MCF 10A (cell line): ENCODE measurements at regions not wholly inside any gene's neighbourhood (a gene's known extent, or its start where the extent isn't known, plus 50 kb on each side); places are given as distances from the start of the nearest gene placed in this dataset.

Experiments
- BruUV-seq: library from RNA; stranded (reverse); fragments of 400-500 nt; replicated peaks from 2 replicates; lab custom pipeline; 2021; lab: Mats Ljungman, UMichigan
- CTCF ChIA-PET: fragments of 300-600 bp; sonication (Branson Sonifier 250); formaldehyde crosslinking; extraction: SDS; loops from one replicate; lab custom pipeline; 2021; ENCODE audit warnings: antibody characterized with exemption, inconsistent platforms; lab: Yijun Ruan, JAX
- POLR2A ChIA-PET: fragments of 300-600, 350-650 bp; sonication (Branson Sonifier 250); formaldehyde crosslinking; extraction: SDS; loops from one replicate; lab custom pipeline; 2020; ENCODE audit warnings: antibody characterized with exemption, inconsistent platforms; lab: Yijun Ruan, JAX
- DNase-seq: peaks from one replicate; pipeline ENCODE4 v3.0.0-alpha.2; 2018; ENCODE audit not compliant: unreplicated experiment
- H3K27ac Mint-ChIP-seq: one replicate; pipeline ENCODE4 v1.8.0; 2022; ENCODE audit warnings: mild to moderate bottlenecking, low read depth, mixed read lengths; ENCODE audit not compliant: unreplicated experiment
- H3K27me3 Mint-ChIP-seq: one replicate; pipeline ENCODE4 v1.8.0; 2022; ENCODE audit warnings: mixed read lengths; ENCODE audit not compliant: insufficient read depth, unreplicated experiment
- H3K36me3 Mint-ChIP-seq: one replicate; pipeline ENCODE4 v1.8.0; 2022; ENCODE audit warnings: mild to moderate bottlenecking, moderate library complexity, mixed read lengths; ENCODE audit not compliant: insufficient read depth, unreplicated experiment
- H3K4me1 Mint-ChIP-seq: one replicate; pipeline ENCODE4 v1.8.0; 2022; ENCODE audit warnings: mixed read lengths; ENCODE audit not compliant: insufficient read depth, unreplicated experiment
- H3K4me3 Mint-ChIP-seq: one replicate; pipeline ENCODE4 v1.8.0; 2022; ENCODE audit warnings: mild to moderate bottlenecking, moderate library complexity, mixed read lengths; ENCODE audit not compliant: unreplicated experiment
- H3K9me3 Mint-ChIP-seq: one replicate; pipeline ENCODE4 v1.8.0; 2022; ENCODE audit warnings: mixed read lengths; ENCODE audit not compliant: unreplicated experiment
- intact Hi-C: fragments of 100-400 bp; cut with micrococcal nuclease; formaldehyde crosslinking; loops from 2 replicates; pipeline ENCODE4 v1.14.1; 2022
- TF ChIP-seq, protein P1 (sequence below): fragments of 200-600 bp; IDR thresholded peaks from one replicate; pipeline ENCODE4 v1.8.0; 2022; ENCODE audit warnings: antibody characterized with exemption, mild to moderate bottlenecking; ENCODE audit not compliant: unreplicated experiment

DNA sequence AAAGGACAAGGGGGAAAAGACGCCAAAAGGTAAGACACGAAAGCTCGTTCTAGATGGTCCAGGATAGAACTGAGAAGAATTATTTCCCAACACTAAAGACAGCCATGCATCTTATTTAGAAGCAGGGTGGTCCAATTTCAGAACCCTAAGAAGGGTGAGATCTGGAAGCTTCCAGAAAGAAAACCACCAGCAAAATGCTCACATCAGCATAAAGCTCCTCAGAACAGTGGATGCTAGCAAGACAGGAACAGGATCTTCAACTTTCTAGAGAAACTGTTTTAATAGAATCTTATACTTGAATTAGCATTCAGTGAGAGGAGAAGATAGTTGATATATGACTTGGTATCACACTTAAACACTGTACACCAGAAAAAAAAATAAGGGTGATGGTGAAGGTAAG, 101.5 kb downstream of the ZFP64 start:
- POLR2A ChIA-PET: no interaction called here
- intact Hi-C loops: no loop called here
- CTCF ChIA-PET: interaction anchor here (0.7 to 2.8 kb wide), 8 partner anchors 9 to 1103 kb away, joined by 3 to 10 read pairs (median 3); no protein-coding TSS in a partner anchor
- no peak for DNase-seq
- no peak overlapping the region for H3K27ac Mint-ChIP-seq
- peaks cover 8% of the 10 kb centered on the region for H3K9me3 Mint-ChIP-seq
- no TSS peak for BruUV-seq
- TF ChIP-seq, protein P1, sequence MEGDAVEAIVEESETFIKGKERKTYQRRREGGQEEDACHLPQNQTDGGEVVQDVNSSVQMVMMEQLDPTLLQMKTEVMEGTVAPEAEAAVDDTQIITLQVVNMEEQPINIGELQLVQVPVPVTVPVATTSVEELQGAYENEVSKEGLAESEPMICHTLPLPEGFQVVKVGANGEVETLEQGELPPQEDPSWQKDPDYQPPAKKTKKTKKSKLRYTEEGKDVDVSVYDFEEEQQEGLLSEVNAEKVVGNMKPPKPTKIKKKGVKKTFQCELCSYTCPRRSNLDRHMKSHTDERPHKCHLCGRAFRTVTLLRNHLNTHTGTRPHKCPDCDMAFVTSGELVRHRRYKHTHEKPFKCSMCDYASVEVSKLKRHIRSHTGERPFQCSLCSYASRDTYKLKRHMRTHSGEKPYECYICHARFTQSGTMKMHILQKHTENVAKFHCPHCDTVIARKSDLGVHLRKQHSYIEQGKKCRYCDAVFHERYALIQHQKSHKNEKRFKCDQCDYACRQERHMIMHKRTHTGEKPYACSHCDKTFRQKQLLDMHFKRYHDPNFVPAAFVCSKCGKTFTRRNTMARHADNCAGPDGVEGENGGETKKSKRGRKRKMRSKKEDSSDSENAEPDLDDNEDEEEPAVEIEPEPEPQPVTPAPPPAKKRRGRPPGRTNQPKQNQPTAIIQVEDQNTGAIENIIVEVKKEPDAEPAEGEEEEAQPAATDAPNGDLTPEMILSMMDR: no peak
- H3K4me3 Mint-ChIP-seq: no peak overlapping the region
- H3K27me3 Mint-ChIP-seq: no peaks in the 10 kb centered on the region
- no peaks in the 10 kb centered on the region for H3K4me1 Mint-ChIP-seq
- no peaks in the 10 kb centered on the region for H3K36me3 Mint-ChIP-seq

DNA sequence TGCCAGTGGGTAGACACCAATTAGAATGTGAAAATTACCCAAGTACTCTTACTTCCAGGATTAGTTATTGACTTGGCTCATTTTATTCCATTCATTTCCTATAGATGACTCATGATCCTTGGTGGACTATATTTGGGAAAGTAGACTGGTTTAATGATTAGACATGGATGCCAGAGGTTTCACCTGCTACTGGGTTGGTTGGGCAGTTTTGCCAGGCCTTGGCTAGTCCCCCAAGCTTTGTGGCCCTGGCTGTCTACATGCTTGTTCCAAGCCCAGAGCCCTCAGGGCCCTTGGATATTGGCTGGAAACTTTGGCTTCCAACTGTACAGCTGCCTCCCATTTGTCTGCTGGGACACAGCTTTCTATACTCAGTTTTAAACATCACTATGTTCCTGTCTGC, 104.1 kb downstream of the ZFP64 start:
- TF ChIP-seq, protein P1: no peak
- DNase-seq: no peak
- Mint-ChIP-seq H3K4me1 (peaks cover 7% of the 10 kb centered on the region), H3K27ac (no peak overlapping the region), H3K9me3 (peaks cover 8% of the 10 kb centered on the region), H3K36me3 (no peaks in the 10 kb centered on the region), H3K4me3 (no peak overlapping the region), H3K27me3 (no peaks in the 10 kb centered on the region)
- ChIA-PET POLR2A (no interaction called here), CTCF (interaction anchor here (0.6 to 2.8 kb wide), 2 partner anchors 447 to 1292 kb away, joined by 3 to 10 read pairs; no protein-coding TSS in a partner anchor)
- intact Hi-C loops: no loop called here
- BruUV-seq: no TSS peak

DNA sequence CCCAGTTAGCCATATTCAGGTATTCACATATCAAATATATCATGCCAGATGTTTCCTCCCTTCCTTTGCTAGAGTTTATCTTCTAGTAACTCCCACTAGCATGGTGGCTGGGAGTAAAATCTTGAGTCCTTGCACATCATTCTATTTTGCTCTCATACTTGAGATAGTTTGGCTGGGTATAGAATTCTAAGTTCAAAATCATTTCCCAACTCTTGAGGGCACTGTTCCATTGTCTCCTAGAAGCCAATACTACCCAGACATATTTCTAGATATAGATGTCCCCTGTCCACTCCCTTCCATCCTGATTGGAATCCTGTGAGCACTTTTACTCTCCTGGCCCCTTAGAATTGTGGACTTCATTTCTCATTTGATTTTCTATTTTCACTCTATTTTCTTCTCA, 104.7 kb downstream of the ZFP64 start:
- TF ChIP-seq, protein P1: no peak
- no TSS peak for BruUV-seq
- Mint-ChIP-seq H3K9me3 (peaks cover 8% of the 10 kb centered on the region), H3K27ac (no peak overlapping the region), H3K36me3 (no peaks in the 10 kb centered on the region), H3K27me3 (no peaks in the 10 kb centered on the region), H3K4me1 (peaks cover 11% of the 10 kb centered on the region), H3K4me3 (no peak overlapping the region)
- DNase-seq: no peak
- intact Hi-C loops: no loop called here
- ChIA-PET POLR2A (no interaction called here), CTCF (interaction anchor here (0.5 to 1.7 kb wide), 3 partner anchors 27 to 337 kb away, joined by 3 to 6 read pairs (median 4); no protein-coding TSS in a partner anchor)

- H3K4me3 Mint-ChIP-seq: no peak overlapping the region
- POLR2A ChIA-PET: interaction anchor here (2.1 kb wide), 1 partner anchor 384 kb away, joined by 6 read pairs; no protein-coding TSS in a partner anchor
- intact Hi-C loops: no loop called here
- no peaks in the 10 kb centered on the region for H3K36me3 Mint-ChIP-seq
- peaks cover 8% of the 10 kb centered on the region for H3K9me3 Mint-ChIP-seq
- BruUV-seq: no TSS peak
- CTCF ChIA-PET: interaction anchor here (0.5 to 8.7 kb wide), 24 partner anchors 9 to 973 kb away, joined by 3 to 134 read pairs (median 4); no protein-coding TSS in a partner anchor
- no peaks in the 10 kb centered on the region for H3K27me3 Mint-ChIP-seq
- H3K27ac Mint-ChIP-seq: no peak overlapping the region
- TF ChIP-seq, protein P1: no peak
- peaks cover 11% of the 10 kb centered on the region for H3K4me1 Mint-ChIP-seq
- DNase-seq: no peak
Measured at GRCh38 chr20:52084727-52085126, 106.9 kb downstream of the ZFP64 start.
